Retinal pigment epithelial cell (primary cell): ENCODE measurements at regions not wholly inside any gene's neighbourhood (a gene's known extent, or its start where the extent isn't known, plus 50 kb on each side); places are given as distances from the start of the nearest gene placed in this dataset.

ENCODE experiments used
- DNase-seq: peaks from one replicate; pipeline ENCODE4 v3.0.0-alpha.2; 2010; ENCODE audit warnings: low read depth
- H3K4me3 ChIP-seq: 2 replicates; pipeline ENCODE4 v1.5.1; 2011; ENCODE audit warnings: mild to moderate bottlenecking, low read length, control low read depth, moderate library complexity
- TF ChIP-seq, protein P1 (sequence below): conservative IDR thresholded peaks from 2 replicates; pipeline ENCODE4 v1.5.1; 2011; ENCODE audit warnings: low read depth, low read length, control low read depth, inconsistent platforms

DNA sequence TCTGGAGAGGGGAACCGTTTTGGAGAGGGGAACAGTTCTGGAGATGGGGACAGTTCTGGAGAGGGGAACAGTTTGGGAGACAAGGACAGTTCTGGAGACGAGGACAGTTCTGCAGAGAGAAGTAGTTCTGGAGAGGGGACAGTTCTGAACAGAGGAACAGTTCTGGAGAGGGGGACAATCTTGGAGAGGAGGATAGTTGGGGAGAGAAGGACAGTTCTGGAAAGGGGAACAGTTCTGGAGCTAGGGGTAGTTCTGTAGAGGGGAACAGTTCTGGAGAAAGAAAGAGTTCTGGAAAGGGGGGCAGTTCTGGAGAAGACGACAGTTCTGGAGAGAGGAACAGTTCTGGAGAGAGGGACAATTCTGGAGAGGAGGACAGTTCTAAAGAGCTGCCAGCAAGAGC is 745.9 kb downstream of the GALR1 start:
- DNase-seq: no peak
- TF ChIP-seq, protein P1, sequence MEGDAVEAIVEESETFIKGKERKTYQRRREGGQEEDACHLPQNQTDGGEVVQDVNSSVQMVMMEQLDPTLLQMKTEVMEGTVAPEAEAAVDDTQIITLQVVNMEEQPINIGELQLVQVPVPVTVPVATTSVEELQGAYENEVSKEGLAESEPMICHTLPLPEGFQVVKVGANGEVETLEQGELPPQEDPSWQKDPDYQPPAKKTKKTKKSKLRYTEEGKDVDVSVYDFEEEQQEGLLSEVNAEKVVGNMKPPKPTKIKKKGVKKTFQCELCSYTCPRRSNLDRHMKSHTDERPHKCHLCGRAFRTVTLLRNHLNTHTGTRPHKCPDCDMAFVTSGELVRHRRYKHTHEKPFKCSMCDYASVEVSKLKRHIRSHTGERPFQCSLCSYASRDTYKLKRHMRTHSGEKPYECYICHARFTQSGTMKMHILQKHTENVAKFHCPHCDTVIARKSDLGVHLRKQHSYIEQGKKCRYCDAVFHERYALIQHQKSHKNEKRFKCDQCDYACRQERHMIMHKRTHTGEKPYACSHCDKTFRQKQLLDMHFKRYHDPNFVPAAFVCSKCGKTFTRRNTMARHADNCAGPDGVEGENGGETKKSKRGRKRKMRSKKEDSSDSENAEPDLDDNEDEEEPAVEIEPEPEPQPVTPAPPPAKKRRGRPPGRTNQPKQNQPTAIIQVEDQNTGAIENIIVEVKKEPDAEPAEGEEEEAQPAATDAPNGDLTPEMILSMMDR: no peak
- no peak overlapping the region for H3K4me3 ChIP-seq

DNA sequence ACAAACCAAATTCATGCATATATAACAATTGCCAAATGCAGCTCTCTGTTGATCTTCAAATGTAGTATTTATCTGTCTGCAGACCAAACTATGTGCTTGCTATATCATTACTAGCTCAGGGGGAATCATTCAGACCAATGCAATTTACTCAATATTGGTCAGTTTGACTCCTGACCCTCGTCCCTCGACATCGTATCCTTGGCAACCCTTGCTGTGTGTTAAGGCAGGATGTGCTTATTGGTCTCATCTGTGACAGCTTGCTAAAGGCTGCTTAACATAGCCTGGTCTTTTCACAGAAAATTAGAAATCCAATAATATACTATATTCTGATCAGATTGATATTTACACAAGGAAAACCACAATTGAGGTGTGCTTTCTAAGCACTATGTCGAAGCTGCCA is 747.1 kb downstream of the GALR1 start:
- H3K4me3 ChIP-seq: no peak overlapping the region
- TF ChIP-seq, protein P1: no peak
- DNase-seq: no peak

DNA sequence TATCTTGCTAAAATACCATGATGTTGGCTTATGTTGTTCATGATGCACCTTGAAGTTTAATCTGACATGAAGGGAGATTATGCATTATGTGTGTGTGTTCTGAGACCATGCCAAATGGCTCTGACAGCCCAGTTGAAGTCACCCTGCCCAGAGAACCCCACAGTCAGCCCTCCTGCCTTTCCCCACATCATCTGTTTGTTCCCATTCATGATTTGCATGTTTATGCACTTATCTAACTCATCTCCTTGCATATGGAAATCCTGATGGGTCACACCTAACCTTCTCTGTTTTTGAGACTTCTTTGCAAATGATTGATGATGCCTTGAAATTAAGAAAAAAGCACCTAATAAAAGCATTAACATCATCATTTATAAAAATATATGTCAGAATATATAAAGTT is 752.2 kb downstream of the GALR1 start:
- TF ChIP-seq, protein P1: no peak
- H3K4me3 ChIP-seq: no peak overlapping the region
- DNase-seq: no peak

DNA sequence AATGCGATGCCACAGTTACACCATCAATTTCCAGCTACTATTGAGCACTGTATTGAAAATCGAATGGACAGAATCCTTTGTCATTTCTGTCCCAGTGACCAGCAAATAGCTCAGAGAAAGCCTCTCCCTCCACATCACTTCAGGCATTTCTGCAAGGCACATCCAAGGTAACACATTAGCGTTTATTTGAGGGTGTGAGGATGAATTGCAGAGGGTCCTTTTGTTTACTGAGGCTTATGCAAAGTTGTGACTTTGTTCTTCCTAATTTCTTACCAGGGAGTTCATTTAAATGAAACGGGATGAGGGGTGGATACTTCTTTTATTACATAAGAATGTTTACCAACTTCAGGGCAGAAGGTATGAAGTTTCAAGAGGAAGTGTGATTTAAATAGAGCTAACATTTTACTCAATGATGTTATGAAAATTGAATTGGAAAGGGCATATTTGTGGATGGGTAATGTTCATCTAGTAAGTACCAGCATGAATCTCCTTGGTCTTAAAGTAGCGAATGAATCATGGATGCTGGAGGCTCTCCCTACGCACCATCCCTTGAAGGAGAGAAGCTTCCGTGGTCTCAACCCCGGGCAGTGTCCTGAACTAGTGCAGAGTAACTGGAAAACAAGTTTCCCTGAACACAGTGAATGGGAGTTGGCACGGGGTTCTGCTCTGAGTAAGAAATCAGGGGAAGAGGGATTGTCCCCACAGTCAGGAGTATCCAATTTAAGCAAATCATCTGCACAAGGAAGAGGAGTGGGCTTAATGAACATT is 756.5 kb downstream of the GALR1 start:
- TF ChIP-seq, protein P1: no peak
- no peak for DNase-seq
- no peak overlapping the region for H3K4me3 ChIP-seq

DNA sequence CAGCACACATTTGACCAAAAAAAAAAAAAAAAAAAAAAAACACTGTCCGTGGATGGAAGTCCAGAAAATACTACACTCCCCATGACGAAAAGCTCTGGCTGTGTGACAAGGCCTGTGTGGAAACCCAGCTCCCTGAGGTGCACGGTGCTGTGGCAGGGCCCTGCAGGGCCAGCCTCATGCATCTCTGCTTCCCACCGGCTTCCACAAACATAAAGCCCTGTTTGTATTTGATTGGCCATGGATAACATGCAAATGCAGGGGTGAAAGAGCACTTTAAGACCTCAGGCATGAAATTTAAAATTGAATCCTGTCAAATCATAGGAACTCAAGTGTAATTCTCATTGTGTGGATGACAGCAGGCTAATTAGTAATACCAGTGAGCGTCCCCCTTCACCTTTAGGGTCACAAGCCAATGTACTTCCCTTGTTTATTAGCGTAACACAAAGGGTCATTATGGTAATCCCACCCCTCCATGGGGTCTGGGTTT is 757.2 kb downstream of the GALR1 start:
- DNase-seq: no peak
- TF ChIP-seq, protein P1: no peak
- H3K4me3 ChIP-seq: no peak overlapping the region

DNA sequence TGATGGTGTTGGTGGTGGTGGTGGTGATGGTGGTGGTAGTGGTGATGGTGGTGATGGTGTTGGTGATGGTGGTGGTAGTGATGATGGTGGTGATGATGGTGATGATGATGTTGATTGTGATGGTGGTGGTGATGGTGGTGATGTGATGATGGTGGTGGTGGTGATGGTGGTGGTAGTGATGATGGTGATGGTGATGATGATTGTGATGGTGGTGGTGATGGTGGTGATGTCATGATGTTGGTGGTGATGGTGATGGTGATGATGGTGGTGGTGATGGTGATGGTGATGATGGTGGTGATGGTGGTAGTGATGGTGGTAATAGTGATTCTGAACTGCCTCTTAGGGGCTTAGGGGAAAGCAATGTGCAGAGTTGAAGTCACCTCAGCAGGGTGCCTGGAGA is 760.7 kb downstream of the GALR1 start:
- DNase-seq: no peak
- TF ChIP-seq, protein P1: no peak
- no peak overlapping the region for H3K4me3 ChIP-seq

DNA sequence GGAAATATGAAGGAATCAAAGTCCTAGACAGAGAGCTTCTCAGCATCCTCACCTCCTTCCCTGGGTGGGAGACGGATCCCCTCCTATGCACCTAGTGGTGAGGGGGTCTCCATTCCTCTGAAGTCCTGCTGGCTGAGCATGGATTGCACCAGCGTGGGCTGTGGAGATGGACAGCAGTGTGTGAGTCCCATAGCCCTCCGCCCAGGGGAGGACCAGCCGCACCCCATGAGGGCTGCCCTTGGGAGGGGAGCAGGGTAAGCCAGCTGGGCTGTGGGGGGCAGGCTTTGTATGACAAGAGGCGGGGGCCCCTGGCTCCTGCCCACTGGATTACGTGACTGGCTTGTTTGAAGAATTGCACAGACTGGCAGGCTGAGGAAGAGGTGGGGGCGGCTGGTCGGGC is 768.2 kb downstream of the GALR1 start:
- DNase-seq: no peak
- no peak overlapping the region for H3K4me3 ChIP-seq
- TF ChIP-seq, protein P1: no peak
